Body of pancreas (tissue), 4 donors: ENCODE measurements at regions not wholly inside any gene's neighbourhood (a gene's known extent, or its start where the extent isn't known, plus 50 kb on each side); places are given as distances from the start of the nearest gene placed in this dataset.

Experiments used
- ATAC-seq: fragments of 150-250 bp; one replicate; pipeline ENCODE4 v1.9.1; 2016
- DNase-seq, 4 donors: peaks; one replicate each; pipeline ENCODE4 v3.0.0-alpha.2; 2019
- H3K27ac ChIP-seq, 4 donors: fragments of 200-600 bp; sonication (generic); 1 replicate in 3 of 4; 2 replicates in 1 of 4; pipeline versions ENCODE4 v1.5.1 to v1.6.1; 2016 to 2019; ENCODE audit warnings: mild to moderate bottlenecking in 1 of 4, mixed read lengths in 1 of 4, moderate library complexity in 1 of 4
- H3K27me3 ChIP-seq, 2 donors: fragments of 200-600 bp; sonication (generic); one replicate each; pipeline ENCODE4 v1.6.0; 2016; ENCODE audit warnings: mild to moderate bottlenecking in 1 of 2
- H3K36me3 ChIP-seq, 2 donors: fragments of 200-600 bp; sonication (generic); replicated peaks in 1 of 2; 2 replicates each; pipeline ENCODE4 v1.5.1; 2016; ENCODE audit warnings: low read depth in 2 of 2; ENCODE audit not compliant: insufficient read depth in 1 of 2
- H3K4me1 ChIP-seq: fragments of 200-600 bp; sonication (generic); one replicate; pipeline ENCODE4 v1.6.0; 2016
- H3K4me3 ChIP-seq, 2 donors: fragments of 200-600 bp; sonication (generic); 1 replicate in 1 of 2; 2 replicates in 1 of 2; pipeline ENCODE4 v1.5.1; 2016 to 2019
- H3K9me3 ChIP-seq, 3 donors: fragments of 200-600 bp; sonication (generic); 1 replicate in 2 of 3; 2 replicates in 1 of 3; pipeline ENCODE4 v1.5.1; 2016
- CTCF ChIP-seq, 7 experiments: fragments of 450-650 bp in 4 of 7; fragments of 200-600 bp in 3 of 7; sonication (generic) in 3 of 7; IDR thresholded peaks; one replicate each; pipeline ENCODE4 v1.5.1; 2016 to 2019; ENCODE audit warnings: antibody characterized with exemption in 7 of 7
- POLR2A ChIP-seq, 3 donors: fragments of 450-650 bp; IDR thresholded peaks; one replicate each; pipeline ENCODE4 v1.6.1; 2016; ENCODE audit warnings: antibody characterized with exemption in 3 of 3, mild to moderate bottlenecking in 2 of 3
- whole genome bisulfite sequencing, 2 donors: methylation state at CpG; one replicate each; pipeline ENCODE4 v1.1.5; 2017; 5-methylcytosine and 5-hydroxymethylcytosine counted together
- intact Hi-C: fragments of 100-400 bp; cut with DNase I; formaldehyde crosslinking; loops from one replicate; pipeline ENCODE4 v1.15.1; 2023

- H3K4me3 ChIP-seq = no peak overlapping the region
- H3K4me1 ChIP-seq = no peaks in the 10 kb centered on the region
- H3K9me3 ChIP-seq = no peaks in the 10 kb centered on the region
- no peak overlapping the region for H3K27ac ChIP-seq
- H3K27me3 ChIP-seq = no peaks in the 10 kb centered on the region
- H3K36me3 ChIP-seq = no peaks in the 10 kb centered on the region
- intact Hi-C loops = no loop called here
- WGBS, 2 donors = 49 to 75% methylated on average over 2 of the region's 2 CpGs
- TF ChIP-seq CTCF (IDR thresholded peaks at IDR 0.05) (no peak), POLR2A (IDR thresholded peaks at IDR 0.05) (no peak)
- DNase-seq = no peak
- no peak for ATAC-seq
Observed at GRCh38 chr12:78331181-78331580, 500.5 kb downstream of the NAV3 start.

- no peak overlapping the region for H3K27ac ChIP-seq
- ATAC-seq (no peak), DNase-seq (no peak)
- WGBS, 2 donors = 8 to 23% methylated on average over 3 of the region's 3 CpGs
- no peaks in the 10 kb centered on the region for H3K9me3 ChIP-seq
- TF ChIP-seq POLR2A (IDR thresholded peaks at IDR 0.05) (no peak), CTCF (IDR thresholded peaks at IDR 0.05) (no peak)
- no peaks in the 10 kb centered on the region for H3K36me3 ChIP-seq
- intact Hi-C loops = no loop called here
- H3K4me1 ChIP-seq = no peaks in the 10 kb centered on the region
- no peaks in the 10 kb centered on the region for H3K27me3 ChIP-seq
- no peak overlapping the region for H3K4me3 ChIP-seq
Observed at GRCh38 chr12:78331753-78332152, 501.1 kb downstream of the NAV3 start.

- Histone ChIP-seq H3K9me3 (no peaks in the 10 kb centered on the region), H3K27me3 (no peaks in the 10 kb centered on the region), H3K4me1 (no peaks in the 10 kb centered on the region), H3K4me3 (no peak overlapping the region), H3K27ac (no peak overlapping the region), H3K36me3 (no peaks in the 10 kb centered on the region)
- WGBS, 2 donors = 80 to 82% methylated on average over 2 of the region's 2 CpGs
- ATAC-seq (no peak), DNase-seq (no peak)
- intact Hi-C loops = no loop called here
- TF ChIP-seq POLR2A (IDR thresholded peaks at IDR 0.05) = no peak
- no peak for TF ChIP-seq CTCF (IDR thresholded peaks at IDR 0.05)
Observed at GRCh38 chr12:78338054-78338785, 507.5 kb downstream of the NAV3 start.

GRCh38 chr12:78340406-78340805, 509.7 kb downstream of the NAV3 start:
- H3K4me3 ChIP-seq = no peak overlapping the region
- no peak overlapping the region for H3K27ac ChIP-seq
- H3K9me3 ChIP-seq = no peaks in the 10 kb centered on the region
- 76 to 77% methylated on average over 4 of the region's 4 CpGs for whole genome bisulfite sequencing, 2 donors
- TF ChIP-seq CTCF (IDR thresholded peaks at IDR 0.05) = no peak
- TF ChIP-seq POLR2A (IDR thresholded peaks at IDR 0.05) = no peak
- no peaks in the 10 kb centered on the region for H3K4me1 ChIP-seq
- no peaks in the 10 kb centered on the region for H3K36me3 ChIP-seq
- DNase-seq (no peak), ATAC-seq (no peak)
- H3K27me3 ChIP-seq = no peaks in the 10 kb centered on the region
- intact Hi-C loops = no loop called here

GRCh38 chr12:78343657-78344056, 513.0 kb downstream of the NAV3 start:
- DNase-seq = no peak
- no peak for TF ChIP-seq CTCF (IDR thresholded peaks at IDR 0.05)
- no peaks in the 10 kb centered on the region for H3K36me3 ChIP-seq
- 48 to 53% methylated on average over 1 of the region's 1 CpG for WGBS, 2 donors
- intact Hi-C loops = no loop called here
- H3K27me3 ChIP-seq = no peaks in the 10 kb centered on the region
- H3K4me1 ChIP-seq = no peaks in the 10 kb centered on the region
- ATAC-seq = no peak
- H3K4me3 ChIP-seq = no peak overlapping the region
- no peak overlapping the region for H3K27ac ChIP-seq
- peaks cover 0 to 2% (median 0%) of the 10 kb centered on the region in 3 donors for H3K9me3 ChIP-seq
